HG02840 (cell line): ENCODE measurements at regions not wholly inside any gene's neighbourhood (a gene's known extent, or its start where the extent isn't known, plus 50 kb on each side); places are given as distances from the start of the nearest gene placed in this dataset.

ENCODE experiments used
- ATAC-seq: cut with Tn5 transposase; IDR thresholded peaks from one replicate; pipeline ENCODE4 v1.9.1; 2021; ENCODE audit warnings: mild to moderate bottlenecking, moderate library complexity, moderate number of reproducible peaks; ENCODE audit not compliant: unreplicated experiment, low FRiP score

GRCh38 chr2:8030573-8031303 lies 651.1 kb upstream of the ID2 start:
- ATAC-seq, result no peak

GRCh38 chr2:8031370-8031769 lies 650.5 kb upstream of the ID2 start:
- ATAC-seq, result no peak

GRCh38 chr2:8033546-8034096 lies 648.2 kb upstream of the ID2 start:
- ATAC-seq, result no peak

- ATAC-seq, result no peak
Measured at GRCh38 chr2:8036366-8036765, 645.5 kb upstream of the ID2 start.

DNA sequence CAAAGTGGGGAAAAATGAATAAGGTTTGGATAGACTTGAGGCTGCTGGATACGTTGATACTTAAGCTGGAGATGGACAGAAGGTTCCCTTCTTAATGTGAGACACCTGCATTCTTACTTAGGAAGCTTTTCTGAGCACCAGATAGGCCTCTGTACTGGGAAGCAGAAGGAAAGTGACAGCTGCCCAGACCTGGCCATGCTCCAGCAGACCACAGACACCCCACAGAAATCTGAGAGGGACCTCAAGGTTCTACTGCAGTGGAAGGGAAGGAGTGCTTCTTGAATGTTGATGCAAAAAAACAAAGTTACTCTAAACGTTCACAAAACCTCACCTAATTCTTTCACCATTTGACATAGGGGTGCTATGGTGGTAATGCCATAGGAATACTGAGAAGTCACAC lies 642.1 kb upstream of the ID2 start:
- ATAC-seq, result no peak

GRCh38 chr2:8043295-8043694 lies 638.6 kb upstream of the ID2 start:
- no peak for ATAC-seq

- ATAC-seq, result no peak
Measured at GRCh38 chr2:8044046-8044594, 637.7 kb upstream of the ID2 start.

DNA sequence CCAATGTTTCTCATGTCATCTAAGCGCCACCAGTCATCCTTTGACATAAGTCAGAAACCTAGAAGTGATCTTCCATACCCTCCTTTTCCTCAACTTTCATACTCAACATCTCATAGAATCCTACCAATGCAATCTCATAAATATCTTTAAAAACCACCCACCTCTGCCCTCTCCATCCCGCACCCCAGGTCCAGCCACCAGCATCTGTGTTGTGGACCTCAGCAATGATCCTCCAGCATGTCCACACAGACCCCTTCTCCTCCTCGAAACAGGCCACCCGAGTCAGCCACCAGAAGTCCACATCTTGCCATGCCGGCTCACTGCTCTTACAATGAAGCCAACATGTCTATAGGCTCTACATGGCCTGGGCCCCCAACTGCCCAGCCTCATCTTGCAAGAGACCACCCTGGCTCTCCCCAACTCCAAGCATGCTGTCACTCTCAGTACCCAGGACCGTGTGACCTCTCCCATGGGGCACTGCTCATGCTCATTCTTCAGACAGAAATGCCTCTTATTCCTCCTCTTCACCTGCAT lies 636.7 kb upstream of the ID2 start:
- no peak for ATAC-seq

DNA sequence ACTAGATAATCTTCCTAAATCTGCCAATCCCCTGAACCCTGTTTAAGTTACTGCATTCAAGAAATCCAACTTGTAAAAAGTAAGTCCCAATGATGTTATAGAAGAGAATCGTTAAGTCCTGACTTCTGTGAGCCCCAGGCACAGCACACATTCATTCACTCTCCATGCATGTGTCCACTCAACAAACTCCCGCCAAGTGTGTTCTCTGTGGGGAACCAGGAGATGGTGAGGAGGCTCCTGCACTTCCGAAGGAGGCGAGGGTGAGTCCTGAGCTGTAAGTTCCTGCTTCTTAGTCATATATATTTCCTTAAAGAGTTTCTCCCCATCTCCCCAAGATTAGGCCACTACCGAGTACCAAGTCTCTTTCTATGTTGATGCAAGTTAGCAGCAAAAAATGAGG lies 635.0 kb upstream of the ID2 start:
- no peak for ATAC-seq

DNA sequence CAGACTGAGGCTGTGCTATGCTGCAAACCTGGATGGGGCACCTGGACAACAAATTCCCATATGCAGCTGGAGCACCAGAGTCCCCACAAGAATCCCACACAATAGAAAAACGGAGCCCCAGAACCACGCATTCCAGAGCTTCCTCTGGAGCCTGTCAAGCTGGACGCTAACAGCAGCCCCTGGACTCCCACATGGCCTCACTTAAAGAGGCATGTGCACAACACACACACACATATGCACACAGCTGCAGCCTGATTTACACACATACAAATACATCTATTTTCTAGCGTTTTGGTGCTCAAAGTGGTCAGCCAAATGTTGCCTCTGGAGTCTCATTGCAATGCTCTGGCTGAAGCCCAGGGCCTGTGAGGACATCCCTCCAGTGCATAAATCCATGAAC lies 632.7 kb upstream of the ID2 start:
- ATAC-seq, result no peak

- ATAC-seq, result peak; percentile 85
Measured at GRCh38 chr2:8049851-8050571, 631.8 kb upstream of the ID2 start.

DNA sequence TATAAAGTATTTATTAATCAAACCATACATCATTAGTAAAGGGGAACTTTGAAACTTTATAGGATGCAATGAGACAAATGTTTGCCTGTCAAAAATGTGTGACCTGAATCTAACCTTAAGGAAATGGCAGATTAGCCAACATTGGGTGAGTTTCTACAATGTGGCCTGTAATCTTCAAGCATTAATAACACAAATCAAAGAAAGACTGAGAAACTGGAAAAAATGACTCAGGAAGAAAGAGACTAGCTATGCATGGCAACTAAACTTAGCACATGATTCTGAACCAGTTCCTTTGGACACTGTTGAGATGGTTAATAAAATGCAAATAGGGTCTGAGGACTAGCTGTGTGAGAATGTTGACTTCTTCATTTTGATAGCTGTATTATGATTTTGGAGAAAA lies 628.6 kb upstream of the ID2 start:
- ATAC-seq, result no peak

- no peak for ATAC-seq
Measured at GRCh38 chr2:8054070-8054469, 627.8 kb upstream of the ID2 start.

DNA sequence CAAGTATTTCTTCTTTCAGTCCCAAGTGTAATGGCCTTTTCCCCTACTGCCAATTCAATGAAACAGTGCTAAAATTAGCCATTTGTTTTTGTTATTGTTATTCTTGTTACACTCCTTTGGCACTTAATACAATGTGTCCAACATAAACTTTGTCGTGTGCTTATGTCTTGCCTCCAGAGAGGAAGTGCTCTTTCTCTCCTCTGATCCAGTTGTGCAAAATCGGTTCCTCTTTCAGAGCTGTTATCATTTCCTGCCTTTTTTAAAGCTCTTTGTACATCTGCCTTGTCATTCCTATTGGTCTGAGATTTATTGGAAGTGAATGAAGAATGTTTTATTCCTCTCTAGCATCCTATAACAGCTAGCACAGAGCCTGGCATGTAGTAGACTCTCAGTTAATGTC lies 623.2 kb upstream of the ID2 start:
- no peak for ATAC-seq

DNA sequence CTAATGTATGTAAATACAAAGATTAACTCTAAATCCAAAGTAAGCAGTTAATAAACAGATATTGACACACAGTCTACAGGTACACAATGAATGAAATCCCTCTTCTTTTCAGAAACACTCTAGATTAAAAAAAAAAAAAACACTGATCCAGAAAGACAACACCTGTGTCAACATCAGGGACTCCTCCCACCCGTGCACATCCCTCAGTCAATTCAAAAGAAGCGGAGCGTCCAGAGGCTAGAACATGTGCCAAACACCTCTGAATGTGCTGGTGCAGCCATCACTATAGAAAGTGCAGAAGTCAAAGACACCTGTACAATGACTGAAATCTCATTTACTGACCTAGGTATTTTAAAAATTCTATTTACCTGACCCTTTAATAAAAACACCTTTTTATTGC lies 622.6 kb upstream of the ID2 start:
- no peak for ATAC-seq

- ATAC-seq, result no peak
Measured at GRCh38 chr2:8059794-8060193, 622.1 kb upstream of the ID2 start.

GRCh38 chr2:8061219-8061618 lies 620.6 kb upstream of the ID2 start:
- no peak for ATAC-seq

DNA sequence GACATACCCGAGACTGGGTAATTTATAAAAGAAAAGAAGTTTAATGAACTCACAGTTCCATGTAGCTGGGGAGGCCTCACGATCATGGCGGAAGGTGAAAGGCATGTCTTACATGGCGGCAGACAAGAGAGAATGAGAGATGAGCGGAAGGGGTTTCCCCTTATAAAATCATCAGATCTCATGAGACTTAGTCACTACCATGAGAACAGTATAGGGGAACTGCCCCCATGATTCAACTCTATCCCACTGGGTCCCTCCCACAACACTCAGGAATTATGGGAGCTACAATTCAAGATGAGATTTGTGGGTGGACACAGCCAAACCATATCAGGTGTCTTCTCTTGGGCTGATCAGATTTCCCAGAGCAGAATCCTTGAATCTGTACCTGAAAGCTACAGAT lies 617.3 kb upstream of the ID2 start:
- ATAC-seq, result no peak

DNA sequence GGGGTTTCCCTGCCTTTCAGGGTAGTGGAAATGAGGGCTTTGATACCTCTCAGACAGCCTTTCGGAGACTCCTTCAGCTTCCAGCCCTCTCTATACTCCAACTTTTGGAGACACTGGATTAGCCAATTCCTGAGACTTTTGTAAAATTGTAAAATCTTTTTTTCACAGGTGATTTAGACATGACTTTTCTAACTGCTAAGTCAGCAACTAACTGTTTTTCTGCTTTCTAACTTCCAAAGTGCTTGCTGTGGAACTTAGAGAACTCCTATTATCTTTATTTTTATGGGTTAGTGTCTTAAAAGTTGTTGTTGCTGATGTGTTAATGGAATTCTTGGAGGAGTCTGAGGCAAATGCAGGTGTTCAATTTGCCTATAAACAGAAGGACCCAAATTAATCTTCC lies 616.7 kb upstream of the ID2 start:
- no peak for ATAC-seq

DNA sequence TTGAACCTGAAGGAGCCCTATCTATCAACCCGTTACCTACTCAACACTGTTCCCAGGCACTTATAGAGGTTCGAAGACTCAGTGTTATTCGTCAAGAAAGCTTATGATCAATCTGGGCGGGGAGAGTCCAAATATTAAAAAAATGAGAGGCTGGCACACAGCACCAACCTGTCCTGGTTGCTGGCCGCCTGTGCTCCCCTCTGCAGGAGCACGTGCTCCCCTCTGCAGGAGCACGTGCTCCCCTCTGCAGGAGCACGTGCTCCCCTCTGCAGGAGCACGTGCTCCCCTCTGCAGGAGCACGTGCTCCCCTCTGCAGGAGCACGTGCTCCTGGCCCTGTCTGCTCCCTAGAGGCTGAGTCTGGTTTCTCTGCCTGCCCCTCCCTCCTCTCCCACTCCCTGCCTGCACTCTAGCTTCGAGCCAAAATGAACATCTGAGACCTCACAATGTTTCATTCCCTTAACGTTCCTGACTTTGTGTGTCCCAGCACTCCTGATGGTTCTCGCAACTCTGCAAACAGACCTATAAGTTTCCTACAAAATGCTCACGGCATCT lies 614.0 kb upstream of the ID2 start:
- no peak for ATAC-seq

- no peak for ATAC-seq
Measured at GRCh38 chr2:8072907-8073306, 608.9 kb upstream of the ID2 start.
